Left ventricle myocardium inferior (tissue), 1 donor: ENCODE measurements at regions not wholly inside any gene's neighbourhood (a gene's known extent, or its start where the extent isn't known, plus 50 kb on each side); places are given as distances from the start of the nearest gene placed in this dataset.
A peak's percentile ranks its signal among the peaks of the same experiment; 100 is the strongest.

Source experiments
- DNase-seq: peaks from one replicate; pipeline ENCODE4 v3.0.0-alpha.2; 2020
- H3K27ac ChIP-seq: fragments of 200-600 bp; replicated peaks from 2 replicates; pipeline ENCODE4 v1.8.0; 2021
- H3K27me3 ChIP-seq: fragments of 200-600 bp; 2 replicates; pipeline ENCODE4 v1.8.0; 2021; ENCODE audit warnings: low read depth
- H3K36me3 ChIP-seq: fragments of 200-600 bp; 2 replicates; pipeline ENCODE4 v1.8.0; 2021
- H3K4me1 ChIP-seq: fragments of 200-600 bp; 2 replicates; pipeline ENCODE4 v1.8.0; 2021
- H3K4me3 ChIP-seq: fragments of 200-600 bp; 2 replicates; pipeline ENCODE4 v1.8.0; 2021; ENCODE audit warnings: mild to moderate bottlenecking, moderate library complexity
- H3K9me3 ChIP-seq: fragments of 200-600 bp; replicated peaks from 2 replicates; pipeline ENCODE4 v1.8.0; 2021
- CTCF ChIP-seq: fragments of 200-600 bp; IDR thresholded peaks from 2 replicates; pipeline ENCODE4 v1.8.0; 2021; ENCODE audit warnings: antibody characterized with exemption, mild to moderate bottlenecking, borderline replicate concordance
- intact Hi-C: fragments of 100-400 bp; cut with micrococcal nuclease; formaldehyde crosslinking; loops from one replicate; pipeline ENCODE4 v1.11.0; 2022
- donor health status: DM: no; HTN: yes; CAD: no; lungs with severe emphysema.

- H3K4me1 ChIP-seq: peaks cover 24% of the 10 kb centered on the region
- TF ChIP-seq CTCF: no peak
- intact Hi-C loops: no loop called here
Measured at GRCh38 chr18:10041180-10041579, 127.4 kb downstream of the VAPA start.

GRCh38 chr18:10042492-10042891 is 128.7 kb downstream of the VAPA start:
- Histone ChIP-seq H3K27me3 (no peaks in the 10 kb centered on the region), H3K4me3 (no peak overlapping the region), H3K4me1 (peaks cover 24% of the 10 kb centered on the region), H3K9me3 (peaks cover 31% of the 10 kb centered on the region), H3K27ac (peak overlapping the region; percentile 81), H3K36me3 (no peaks in the 10 kb centered on the region)
- intact Hi-C loops: no loop called here
- DNase-seq: no peak
- no peak for TF ChIP-seq CTCF

More at GRCh38 chr18:10041180-10041579, 127.4 kb downstream of the VAPA start:
- Histone ChIP-seq H3K27me3 (no peaks in the 10 kb centered on the region), H3K27ac (peak overlapping the region; percentile 81), H3K4me3 (no peak overlapping the region), H3K36me3 (no peaks in the 10 kb centered on the region), H3K9me3 (peaks cover 31% of the 10 kb centered on the region)
- peak; percentile 76 for DNase-seq

- Histone ChIP-seq H3K9me3 (peaks cover 31% of the 10 kb centered on the region), H3K27me3 (no peaks in the 10 kb centered on the region), H3K36me3 (no peaks in the 10 kb centered on the region), H3K4me1 (peaks cover 24% of the 10 kb centered on the region), H3K4me3 (no peak overlapping the region), H3K27ac (no peak overlapping the region)
- TF ChIP-seq CTCF: no peak
- DNase-seq: no peak
- intact Hi-C loops: no loop called here
Measured at GRCh38 chr18:10044054-10044453, 130.2 kb downstream of the VAPA start.

- Histone ChIP-seq H3K27me3 (no peaks in the 10 kb centered on the region), H3K27ac (peak overlapping the region; percentile 52), H3K36me3 (no peaks in the 10 kb centered on the region), H3K4me3 (no peak overlapping the region), H3K4me1 (peaks cover 14% of the 10 kb centered on the region), H3K9me3 (peaks cover 31% of the 10 kb centered on the region)
- intact Hi-C loops: no loop called here
- no peak for DNase-seq
- no peak for TF ChIP-seq CTCF
Measured at GRCh38 chr18:10045296-10045891, 131.6 kb downstream of the VAPA start.

GRCh38 chr18:10046178-10046807 is 132.5 kb downstream of the VAPA start:
- H3K27me3 ChIP-seq: no peaks in the 10 kb centered on the region
- H3K9me3 ChIP-seq: peaks cover 28% of the 10 kb centered on the region
- peak overlapping the region; percentile 52 for H3K27ac ChIP-seq
- intact Hi-C loops: no loop called here
- no peak for TF ChIP-seq CTCF
- H3K4me3 ChIP-seq: no peak overlapping the region
- no peaks in the 10 kb centered on the region for H3K36me3 ChIP-seq
- H3K4me1 ChIP-seq: peaks cover 6% of the 10 kb centered on the region
- DNase-seq: no peak
